ENCODE measurements at regions not wholly inside any gene's neighbourhood (a gene's known extent, or its start where the extent isn't known, plus 50 kb on each side); places are given as distances from the start of the nearest gene placed in this dataset.

DNA sequence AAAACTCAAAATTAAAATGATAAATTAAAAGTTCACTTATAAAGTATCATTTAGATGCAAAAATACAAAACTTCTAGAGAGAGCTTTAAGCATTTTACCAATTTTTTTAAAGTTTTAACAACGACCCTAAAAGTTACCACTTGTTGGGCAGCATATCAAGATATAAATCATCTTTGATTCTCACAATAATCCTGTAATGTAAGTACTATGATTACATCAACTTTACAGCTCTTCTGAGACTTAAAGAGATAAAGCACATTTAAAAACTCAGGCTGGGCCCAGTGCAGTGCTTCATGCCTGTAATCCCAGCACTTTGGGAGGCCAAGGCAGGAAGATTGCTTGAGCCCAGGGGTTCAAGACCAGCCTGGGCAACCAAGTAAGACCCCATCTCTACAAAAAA is 202.7 kb upstream of the GPC6 start:
- Histone ChIP-seq H3K9me2 (ENCODE audit: insufficient read depth, low read length) (no peaks in the 10 kb centered on the region), H3K36me3 (ENCODE audit: insufficient read depth, low read length) (no peaks in the 10 kb centered on the region), H3K4me3 (ENCODE audit: low read length) (no peak overlapping the region), H3K27me3 (ENCODE audit: insufficient read depth, low read depth, low read length) (no peaks in the 10 kb centered on the region), H3K79me2 (replicated peaks; ENCODE audit: insufficient read depth, low read length) (no peaks in the 10 kb centered on the region), H3K27ac (ENCODE audit: low read length) (no peak overlapping the region), H3K9me3 (ENCODE audit: low read length) (peaks cover under 1% of the 10 kb centered on the region), H4K20me1 (ENCODE audit: insufficient read depth) (no peaks in the 10 kb centered on the region), H2AFZ (ENCODE audit: low read depth, low read length) (no peak overlapping the region), H3K9ac (ENCODE audit: low read length) (no peak overlapping the region), H3F3A (ENCODE audit: insufficient read depth, low read length, poor library complexity, severe bottlenecking) (no peaks in the 10 kb centered on the region), H3K4me2 (ENCODE audit: low read length) (no peak overlapping the region)
- no peak for TF ChIP-seq SMC3 (conservative IDR thresholded peaks at IDR 0.05; ENCODE audit: poor library complexity)
- no peak for TF ChIP-seq RAD21 (conservative IDR thresholded peaks at IDR 0.05)
- no peak for TF ChIP-seq MXI1 (conservative IDR thresholded peaks at IDR 0.05; ENCODE audit: poor library complexity, severe bottlenecking)
- TF ChIP-seq TAF1 (IDR thresholded peaks at IDR 0.05; ENCODE audit: low read depth) = no peak
- TF ChIP-seq, protein P1, sequence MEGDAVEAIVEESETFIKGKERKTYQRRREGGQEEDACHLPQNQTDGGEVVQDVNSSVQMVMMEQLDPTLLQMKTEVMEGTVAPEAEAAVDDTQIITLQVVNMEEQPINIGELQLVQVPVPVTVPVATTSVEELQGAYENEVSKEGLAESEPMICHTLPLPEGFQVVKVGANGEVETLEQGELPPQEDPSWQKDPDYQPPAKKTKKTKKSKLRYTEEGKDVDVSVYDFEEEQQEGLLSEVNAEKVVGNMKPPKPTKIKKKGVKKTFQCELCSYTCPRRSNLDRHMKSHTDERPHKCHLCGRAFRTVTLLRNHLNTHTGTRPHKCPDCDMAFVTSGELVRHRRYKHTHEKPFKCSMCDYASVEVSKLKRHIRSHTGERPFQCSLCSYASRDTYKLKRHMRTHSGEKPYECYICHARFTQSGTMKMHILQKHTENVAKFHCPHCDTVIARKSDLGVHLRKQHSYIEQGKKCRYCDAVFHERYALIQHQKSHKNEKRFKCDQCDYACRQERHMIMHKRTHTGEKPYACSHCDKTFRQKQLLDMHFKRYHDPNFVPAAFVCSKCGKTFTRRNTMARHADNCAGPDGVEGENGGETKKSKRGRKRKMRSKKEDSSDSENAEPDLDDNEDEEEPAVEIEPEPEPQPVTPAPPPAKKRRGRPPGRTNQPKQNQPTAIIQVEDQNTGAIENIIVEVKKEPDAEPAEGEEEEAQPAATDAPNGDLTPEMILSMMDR (IDR thresholded peaks at IDR 0.05; ENCODE audit: poor library complexity, severe bottlenecking) = no peak
- TF ChIP-seq POLR2AphosphoS5 (IDR thresholded peaks at IDR 0.05) = no peak

- Histone ChIP-seq H3K27me3 (ENCODE audit: insufficient read depth, low read depth, low read length) (no peaks in the 10 kb centered on the region), H3K79me2 (replicated peaks; ENCODE audit: insufficient read depth, low read length) (no peaks in the 10 kb centered on the region), H4K20me1 (ENCODE audit: insufficient read depth) (no peaks in the 10 kb centered on the region), H3K9me2 (ENCODE audit: insufficient read depth, low read length) (no peaks in the 10 kb centered on the region), H3K27ac (ENCODE audit: low read length) (no peak overlapping the region), H3K36me3 (ENCODE audit: insufficient read depth, low read length) (no peaks in the 10 kb centered on the region), H3K9me3 (ENCODE audit: low read length) (no peaks in the 10 kb centered on the region), H2AFZ (ENCODE audit: low read depth, low read length) (no peak overlapping the region), H3K4me3 (ENCODE audit: low read length) (no peak overlapping the region), H3K4me2 (ENCODE audit: low read length) (no peak overlapping the region), H3F3A (ENCODE audit: insufficient read depth, low read length, poor library complexity, severe bottlenecking) (no peaks in the 10 kb centered on the region), H3K9ac (ENCODE audit: low read length) (no peak overlapping the region)
- TF ChIP-seq EZH2 (IDR thresholded peaks at IDR 0.05; ENCODE audit: borderline replicate concordance, insufficient read depth, low read length, poor library complexity, severe bottlenecking) = no peak
- TF ChIP-seq, protein P1 (IDR thresholded peaks at IDR 0.05; ENCODE audit: poor library complexity, severe bottlenecking) = no peak
- TF ChIP-seq TAF1 (IDR thresholded peaks at IDR 0.05; ENCODE audit: low read depth) = no peak
- TF ChIP-seq SMC3 (conservative IDR thresholded peaks at IDR 0.05; ENCODE audit: poor library complexity) = no peak
- no peak for TF ChIP-seq EP300 (conservative IDR thresholded peaks at IDR 0.05; ENCODE audit: poor library complexity, severe bottlenecking)
- no peak for TF ChIP-seq POLR2AphosphoS5 (IDR thresholded peaks at IDR 0.05)
- no peak for TF ChIP-seq MXI1 (conservative IDR thresholded peaks at IDR 0.05; ENCODE audit: poor library complexity, severe bottlenecking)
- TF ChIP-seq, protein P2, sequence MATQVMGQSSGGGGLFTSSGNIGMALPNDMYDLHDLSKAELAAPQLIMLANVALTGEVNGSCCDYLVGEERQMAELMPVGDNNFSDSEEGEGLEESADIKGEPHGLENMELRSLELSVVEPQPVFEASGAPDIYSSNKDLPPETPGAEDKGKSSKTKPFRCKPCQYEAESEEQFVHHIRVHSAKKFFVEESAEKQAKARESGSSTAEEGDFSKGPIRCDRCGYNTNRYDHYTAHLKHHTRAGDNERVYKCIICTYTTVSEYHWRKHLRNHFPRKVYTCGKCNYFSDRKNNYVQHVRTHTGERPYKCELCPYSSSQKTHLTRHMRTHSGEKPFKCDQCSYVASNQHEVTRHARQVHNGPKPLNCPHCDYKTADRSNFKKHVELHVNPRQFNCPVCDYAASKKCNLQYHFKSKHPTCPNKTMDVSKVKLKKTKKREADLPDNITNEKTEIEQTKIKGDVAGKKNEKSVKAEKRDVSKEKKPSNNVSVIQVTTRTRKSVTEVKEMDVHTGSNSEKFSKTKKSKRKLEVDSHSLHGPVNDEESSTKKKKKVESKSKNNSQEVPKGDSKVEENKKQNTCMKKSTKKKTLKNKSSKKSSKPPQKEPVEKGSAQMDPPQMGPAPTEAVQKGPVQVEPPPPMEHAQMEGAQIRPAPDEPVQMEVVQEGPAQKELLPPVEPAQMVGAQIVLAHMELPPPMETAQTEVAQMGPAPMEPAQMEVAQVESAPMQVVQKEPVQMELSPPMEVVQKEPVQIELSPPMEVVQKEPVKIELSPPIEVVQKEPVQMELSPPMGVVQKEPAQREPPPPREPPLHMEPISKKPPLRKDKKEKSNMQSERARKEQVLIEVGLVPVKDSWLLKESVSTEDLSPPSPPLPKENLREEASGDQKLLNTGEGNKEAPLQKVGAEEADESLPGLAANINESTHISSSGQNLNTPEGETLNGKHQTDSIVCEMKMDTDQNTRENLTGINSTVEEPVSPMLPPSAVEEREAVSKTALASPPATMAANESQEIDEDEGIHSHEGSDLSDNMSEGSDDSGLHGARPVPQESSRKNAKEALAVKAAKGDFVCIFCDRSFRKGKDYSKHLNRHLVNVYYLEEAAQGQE (IDR thresholded peaks at IDR 0.05; ENCODE audit: borderline replicate concordance) = no peak
- no peak for TF ChIP-seq RAD21 (conservative IDR thresholded peaks at IDR 0.05)
Measured at GRCh38 chr13:93025984-93026383, 200.6 kb upstream of the GPC6 start.
